ENCODE measurements at regions not wholly inside any gene's neighbourhood (a gene's known extent, or its start where the extent isn't known, plus 50 kb on each side); places are given as distances from the start of the nearest gene placed in this dataset.
"Not testable (repeated sequence)": the region's sequence is repeated elsewhere in the genome, so short reads cannot be mapped to it uniquely, and the experiment has no call there.

DNA sequence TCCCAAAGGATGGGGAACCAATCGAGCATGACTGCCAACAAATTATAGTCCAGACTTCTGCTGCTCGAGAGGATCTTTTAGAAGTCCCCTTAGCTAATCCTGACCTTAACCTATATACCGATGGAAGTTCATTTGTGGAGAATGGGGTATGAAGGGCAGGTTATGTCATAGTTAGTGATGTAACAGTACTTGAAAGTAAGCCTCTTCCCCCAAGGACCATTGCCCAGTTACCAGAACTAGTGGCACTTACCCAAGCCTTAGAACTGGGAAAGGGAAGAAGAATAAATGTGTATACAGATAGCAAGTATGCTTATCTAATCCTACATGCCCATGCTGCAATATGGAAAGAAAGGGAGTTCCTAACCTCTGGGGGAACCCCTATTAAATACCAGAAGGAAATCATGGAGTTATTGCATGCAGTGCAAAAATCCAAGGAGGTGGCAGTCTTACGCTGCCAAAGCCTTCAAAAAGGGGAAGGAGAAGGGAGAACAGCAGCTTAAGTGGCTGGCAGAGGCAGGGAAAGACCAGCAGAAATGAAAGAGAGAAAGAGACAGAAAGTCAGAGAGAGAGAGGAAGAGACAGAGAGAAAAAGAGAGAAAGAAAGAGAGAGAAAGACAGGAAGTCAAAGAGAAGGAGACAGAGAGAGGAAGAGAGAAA lies 224.4 kb upstream of the SLC8A1 start:
- not testable (repeated sequence) for H3K27me3 Mint-ChIP-seq

DNA sequence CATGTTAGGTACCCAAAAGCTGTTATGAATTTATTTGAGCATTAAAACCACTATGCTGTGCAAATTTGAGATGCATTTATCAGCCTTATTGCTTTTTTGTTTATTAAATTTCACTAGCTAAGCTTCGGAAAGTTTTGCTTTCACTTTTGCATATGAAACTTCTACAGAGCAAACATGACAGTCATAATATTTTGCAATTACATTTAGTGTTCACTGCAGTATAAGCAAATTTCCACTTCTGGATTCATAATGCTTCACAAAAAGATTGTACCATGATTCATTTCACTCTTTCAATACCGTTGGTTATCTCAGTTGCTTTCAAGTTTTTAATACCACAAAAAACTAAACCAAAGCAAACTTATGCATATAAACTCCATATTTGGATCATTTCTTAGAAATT lies 228.7 kb upstream of the SLC8A1 start:
- H3K9me3 Mint-ChIP-seq = peaks cover 10% of the 10 kb centered on the region
- intact Hi-C loops (cut with micrococcal nuclease) = no loop called here
- DNase-seq = no peak
- no peak overlapping the region for H3K4me3 Mint-ChIP-seq
- no peaks in the 10 kb centered on the region for H3K36me3 Mint-ChIP-seq (ENCODE audit: low read depth)
- H3K27me3 Mint-ChIP-seq = no peaks in the 10 kb centered on the region
- H3K27ac Mint-ChIP-seq = no peak overlapping the region
- H3K4me1 Mint-ChIP-seq = no peaks in the 10 kb centered on the region

More for the DNA sequence above, 224.4 kb upstream of the SLC8A1 start:
- H3K4me3 Mint-ChIP-seq; H3K4me1 Mint-ChIP-seq; DNase-seq; H3K36me3 Mint-ChIP-seq (ENCODE audit: low read depth); intact Hi-C loops (cut with micrococcal nuclease); H3K27ac Mint-ChIP-seq: not testable (repeated sequence)
- peaks cover 14% of the 10 kb centered on the region for H3K9me3 Mint-ChIP-seq

DNA sequence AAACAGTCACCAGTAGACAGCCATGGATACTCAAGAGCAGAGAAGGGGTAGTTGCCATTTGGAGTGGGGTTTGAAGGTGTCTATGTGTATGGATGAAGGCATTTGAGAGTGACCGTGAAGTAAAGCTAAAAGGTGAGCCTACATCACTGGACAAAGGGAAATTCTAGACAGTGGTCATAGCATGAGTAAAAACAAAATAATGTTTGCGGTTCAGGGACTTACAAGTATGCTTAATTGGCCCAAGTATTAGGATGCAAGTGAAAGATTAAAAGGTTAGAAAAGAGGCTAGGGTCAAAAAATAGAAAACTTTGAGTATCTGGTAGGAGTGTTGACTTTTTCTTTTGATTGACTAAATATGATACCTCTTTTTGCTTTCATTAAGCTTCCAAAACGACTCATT lies 238.1 kb upstream of the SLC8A1 start:
- intact Hi-C loops (cut with micrococcal nuclease) = no loop called here
- Mint-ChIP-seq H3K27ac (no peak overlapping the region), H3K4me3 (no peak overlapping the region), H3K9me3 (no peaks in the 10 kb centered on the region), H3K27me3 (no peaks in the 10 kb centered on the region), H3K36me3 (ENCODE audit: low read depth) (no peaks in the 10 kb centered on the region), H3K4me1 (no peaks in the 10 kb centered on the region)
- no peak for DNase-seq

DNA sequence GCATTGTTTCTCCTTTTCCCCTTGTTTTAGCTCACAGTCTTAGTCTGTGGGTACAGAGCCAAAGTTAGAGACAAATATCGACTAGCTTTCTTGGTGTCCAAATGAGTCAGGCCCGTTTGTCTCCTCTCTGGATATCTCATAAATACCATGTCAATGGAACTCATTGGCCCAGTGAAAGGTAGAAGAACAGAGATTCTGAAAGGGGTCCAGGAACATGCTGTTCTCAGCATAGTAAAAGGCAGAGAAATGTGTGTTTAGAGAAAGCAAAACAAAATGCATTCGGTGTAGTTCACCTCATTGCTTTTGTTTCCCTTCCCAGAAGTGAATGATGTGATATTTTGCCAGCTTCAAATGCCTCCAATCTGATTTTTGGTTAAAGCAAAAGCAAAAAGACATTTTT lies 238.6 kb upstream of the SLC8A1 start:
- intact Hi-C loops (cut with micrococcal nuclease) = no loop called here
- no peak for DNase-seq
- Mint-ChIP-seq H3K9me3 (no peaks in the 10 kb centered on the region), H3K36me3 (ENCODE audit: low read depth) (no peaks in the 10 kb centered on the region), H3K27me3 (no peaks in the 10 kb centered on the region), H3K27ac (no peak overlapping the region), H3K4me1 (no peaks in the 10 kb centered on the region), H3K4me3 (no peak overlapping the region)

DNA sequence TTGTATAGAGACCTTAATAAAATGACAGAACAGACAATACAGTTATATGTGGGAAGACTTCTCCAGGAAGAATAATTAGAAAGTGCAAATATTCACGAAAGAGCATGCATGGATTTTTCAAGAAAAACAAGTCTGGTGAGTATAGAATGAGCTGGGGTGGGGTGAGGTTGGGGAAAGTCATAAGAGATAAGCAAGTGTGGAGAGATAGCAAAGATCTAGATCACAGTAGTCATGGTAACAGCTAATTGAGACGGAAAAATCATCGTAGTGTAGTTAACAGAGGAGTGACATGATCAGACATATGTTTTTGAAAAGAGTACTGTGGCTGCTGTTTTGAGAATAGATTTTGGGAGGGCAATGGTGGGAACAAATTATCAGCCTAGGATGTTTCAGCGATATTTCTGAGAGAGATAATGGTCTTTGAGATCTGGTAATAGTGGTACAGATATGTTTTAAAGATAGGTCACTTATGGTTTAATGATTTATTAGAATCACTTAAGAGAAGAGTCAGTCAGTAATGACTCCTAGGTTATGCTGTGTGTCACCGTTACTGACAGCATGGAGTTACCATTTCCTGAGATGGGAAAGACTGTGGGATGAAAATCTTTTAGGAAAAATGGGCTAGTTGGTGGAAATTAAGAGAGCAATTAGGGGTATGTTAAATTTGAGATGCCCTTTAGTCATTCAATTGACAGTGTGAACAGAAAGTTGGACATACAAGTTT lies 248.5 kb upstream of the SLC8A1 start:
- Mint-ChIP-seq H3K27ac (no peak overlapping the region), H3K4me3 (no peak overlapping the region), H3K9me3 (no peaks in the 10 kb centered on the region), H3K4me1 (no peaks in the 10 kb centered on the region), H3K36me3 (ENCODE audit: low read depth) (no peaks in the 10 kb centered on the region), H3K27me3 (no peaks in the 10 kb centered on the region)
- DNase-seq = no peak
- intact Hi-C loops (cut with micrococcal nuclease) = no loop called here

DNA sequence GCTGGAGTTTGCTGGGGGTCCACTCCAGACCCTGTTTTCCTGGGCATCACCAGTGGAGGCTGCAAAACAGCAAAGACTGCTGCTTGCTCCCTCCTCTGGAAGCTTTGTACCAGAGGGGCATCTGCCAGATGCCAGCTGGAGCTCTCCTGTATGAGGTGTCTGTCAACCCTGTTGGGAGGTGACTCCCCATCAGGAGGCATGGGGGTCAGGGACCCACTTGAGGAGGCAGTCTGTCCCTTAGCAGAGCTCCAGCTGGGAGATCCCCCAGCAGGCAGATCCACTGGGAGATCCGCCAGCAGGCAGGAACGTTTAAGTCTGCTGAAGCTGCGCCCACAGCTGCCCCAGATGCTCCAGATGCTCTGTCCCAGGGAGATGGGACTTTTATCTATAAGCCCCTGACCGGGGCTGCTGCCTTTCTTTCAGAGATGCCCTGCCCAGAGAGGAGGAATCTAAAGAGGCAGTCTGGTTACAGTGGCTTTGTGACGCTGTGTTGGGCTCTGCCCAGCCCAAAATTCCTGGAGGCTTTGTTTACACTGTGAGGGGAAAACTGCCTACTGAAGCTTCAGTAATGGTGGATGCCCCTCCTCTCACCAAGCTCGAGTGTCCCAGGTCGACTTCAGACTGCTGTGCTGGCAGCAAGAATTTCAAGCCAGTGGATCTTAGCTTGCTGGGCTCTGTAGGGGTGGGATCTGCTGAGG lies 260.5 kb upstream of the SLC8A1 start:
- H3K4me1 Mint-ChIP-seq; H3K36me3 Mint-ChIP-seq (ENCODE audit: low read depth); H3K27me3 Mint-ChIP-seq; H3K4me3 Mint-ChIP-seq; H3K27ac Mint-ChIP-seq; DNase-seq; H3K9me3 Mint-ChIP-seq; intact Hi-C loops (cut with micrococcal nuclease): not testable (repeated sequence)

DNA sequence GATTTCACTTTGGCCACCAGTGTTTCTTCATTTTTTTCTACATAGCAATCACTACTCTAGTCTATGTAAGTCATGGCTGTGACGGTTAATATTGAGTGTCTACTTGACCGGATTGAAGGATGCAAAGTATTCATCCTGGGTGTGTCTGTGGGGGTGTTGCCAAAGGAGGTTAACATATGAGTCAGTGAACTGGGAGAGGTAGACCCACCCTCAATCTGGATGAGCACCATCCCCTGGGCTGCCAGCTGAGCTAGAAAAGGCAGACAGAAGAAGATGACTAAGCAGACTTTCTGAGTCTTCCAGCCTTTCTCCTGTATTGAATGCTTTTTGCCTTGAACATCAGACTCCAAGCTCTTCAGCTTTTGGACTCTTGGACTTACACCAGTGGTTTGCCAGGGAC lies 265.0 kb upstream of the SLC8A1 start:
- Mint-ChIP-seq H3K36me3 (ENCODE audit: low read depth) (no peaks in the 10 kb centered on the region), H3K4me1 (no peaks in the 10 kb centered on the region), H3K9me3 (no peaks in the 10 kb centered on the region), H3K4me3 (no peak overlapping the region), H3K27ac (no peak overlapping the region), H3K27me3 (no peaks in the 10 kb centered on the region)
- intact Hi-C loops (cut with micrococcal nuclease) = no loop called here
- DNase-seq = no peak

DNA sequence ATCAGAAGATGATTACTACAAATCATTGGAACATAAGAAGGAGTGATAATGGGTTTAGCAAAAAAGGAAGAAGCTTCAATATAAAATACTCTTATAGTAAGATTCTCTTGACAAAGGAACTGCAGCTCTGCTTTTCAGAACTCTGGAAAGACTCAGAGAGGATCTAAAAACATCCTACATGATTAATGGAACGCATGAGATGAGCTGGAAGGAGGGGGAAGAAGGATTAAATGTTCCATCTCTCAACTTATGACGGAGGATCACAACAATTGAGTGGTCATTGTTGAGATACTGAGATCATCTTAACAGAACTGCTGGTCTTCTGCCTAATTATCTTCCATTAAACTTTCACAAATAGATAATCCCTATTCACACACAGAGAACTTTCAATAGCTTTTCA lies 267.5 kb upstream of the SLC8A1 start:
- no peak for DNase-seq
- intact Hi-C loops (cut with micrococcal nuclease) = no loop called here
- H3K4me3 Mint-ChIP-seq = no peak overlapping the region
- H3K4me1 Mint-ChIP-seq = no peaks in the 10 kb centered on the region
- no peaks in the 10 kb centered on the region for H3K36me3 Mint-ChIP-seq (ENCODE audit: low read depth)
- no peak overlapping the region for H3K27ac Mint-ChIP-seq
- no peaks in the 10 kb centered on the region for H3K27me3 Mint-ChIP-seq
- no peaks in the 10 kb centered on the region for H3K9me3 Mint-ChIP-seq

DNA sequence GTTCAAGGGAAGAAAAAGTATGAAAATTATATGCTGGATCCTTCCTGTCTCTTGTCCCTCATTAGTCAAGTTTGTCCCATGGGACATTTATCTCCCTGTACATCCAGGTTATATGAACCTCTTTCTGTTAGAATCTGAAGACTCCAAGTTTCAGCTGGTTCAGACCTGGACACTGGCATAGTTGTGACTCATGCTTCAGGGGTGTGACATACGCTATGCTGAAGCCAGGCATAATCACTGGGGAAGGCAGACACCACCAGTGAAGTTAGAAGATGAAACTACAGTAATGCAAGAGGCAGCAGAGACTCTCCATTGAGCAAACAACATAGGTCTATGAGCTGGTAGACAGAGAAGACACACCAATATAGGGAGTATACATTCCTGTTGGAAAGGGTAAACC lies 269.7 kb upstream of the SLC8A1 start:
- H3K4me3 Mint-ChIP-seq = no peak overlapping the region
- H3K27me3 Mint-ChIP-seq = no peaks in the 10 kb centered on the region
- H3K4me1 Mint-ChIP-seq = no peaks in the 10 kb centered on the region
- H3K27ac Mint-ChIP-seq = no peak overlapping the region
- no peak for DNase-seq
- no peaks in the 10 kb centered on the region for H3K36me3 Mint-ChIP-seq (ENCODE audit: low read depth)
- intact Hi-C loops (cut with micrococcal nuclease) = no loop called here
- no peaks in the 10 kb centered on the region for H3K9me3 Mint-ChIP-seq

DNA sequence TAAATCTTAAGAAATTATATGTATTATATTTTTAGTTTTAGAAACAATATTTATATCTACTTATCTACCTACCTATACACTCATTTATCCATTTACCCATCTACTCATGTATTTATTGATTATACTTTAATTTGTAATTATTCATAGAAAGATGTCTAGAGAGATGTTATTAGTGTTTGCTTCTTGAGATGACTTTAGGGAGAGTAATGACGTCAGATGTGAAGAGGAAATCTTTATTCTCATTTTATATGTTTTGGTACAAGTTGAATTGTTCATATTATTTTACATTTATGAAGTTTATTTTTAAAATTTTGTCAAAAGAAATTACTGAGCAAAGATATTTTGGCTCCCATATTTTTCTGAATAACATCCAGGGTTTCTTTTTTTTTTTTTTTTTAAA lies 271.3 kb upstream of the SLC8A1 start:
- intact Hi-C loops (cut with micrococcal nuclease) = no loop called here
- Mint-ChIP-seq H3K27ac (no peak overlapping the region), H3K9me3 (no peaks in the 10 kb centered on the region), H3K4me3 (no peak overlapping the region), H3K27me3 (no peaks in the 10 kb centered on the region), H3K4me1 (no peaks in the 10 kb centered on the region), H3K36me3 (ENCODE audit: low read depth) (no peaks in the 10 kb centered on the region)
- no peak for DNase-seq

DNA sequence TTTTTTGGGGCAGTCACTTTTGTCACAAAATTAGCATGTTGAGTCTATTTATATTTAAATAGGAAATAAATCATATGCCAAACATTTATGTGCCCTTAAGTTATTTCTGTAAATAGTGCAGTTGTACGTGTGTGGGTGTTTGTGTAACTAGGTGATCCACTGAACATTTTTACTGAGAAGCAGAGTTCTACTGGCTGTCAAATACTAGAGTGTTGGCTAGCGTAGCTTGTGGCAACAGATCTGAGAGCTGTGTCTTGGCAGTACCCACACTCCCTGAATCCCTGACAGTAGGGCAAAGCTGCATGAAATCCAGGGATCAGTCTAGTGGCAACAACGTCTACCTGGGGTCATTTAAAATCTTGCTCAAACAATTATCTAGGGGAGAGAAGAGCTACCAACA lies 273.1 kb upstream of the SLC8A1 start:
- DNase-seq = no peak
- intact Hi-C loops (cut with micrococcal nuclease) = no loop called here
- no peak overlapping the region for H3K4me3 Mint-ChIP-seq
- H3K9me3 Mint-ChIP-seq = no peaks in the 10 kb centered on the region
- no peaks in the 10 kb centered on the region for H3K4me1 Mint-ChIP-seq
- H3K36me3 Mint-ChIP-seq (ENCODE audit: low read depth) = no peaks in the 10 kb centered on the region
- no peak overlapping the region for H3K27ac Mint-ChIP-seq
- H3K27me3 Mint-ChIP-seq = no peaks in the 10 kb centered on the region

DNA sequence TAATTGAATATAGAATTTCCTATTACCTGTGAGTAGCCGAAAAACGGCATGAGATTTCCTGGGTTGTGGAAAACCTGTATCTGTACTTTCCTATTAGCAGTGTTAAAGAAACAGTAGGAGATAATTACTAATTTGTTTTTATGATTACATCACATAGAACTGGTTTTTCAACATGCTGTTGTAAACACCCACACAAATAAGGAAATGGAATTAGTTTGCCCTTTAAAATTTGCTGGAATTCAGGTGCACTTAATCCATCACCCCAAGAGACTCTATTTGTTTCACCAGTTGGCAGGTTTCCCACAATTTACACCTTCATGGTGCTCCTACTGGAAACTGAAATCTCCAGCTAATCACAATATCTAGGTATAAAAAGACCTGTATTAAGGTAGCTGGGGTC lies 274.1 kb upstream of the SLC8A1 start:
- H3K9me3 Mint-ChIP-seq = no peaks in the 10 kb centered on the region
- H3K27ac Mint-ChIP-seq = no peak overlapping the region
- no peaks in the 10 kb centered on the region for H3K4me1 Mint-ChIP-seq
- DNase-seq = no peak
- no peak overlapping the region for H3K4me3 Mint-ChIP-seq
- no peaks in the 10 kb centered on the region for H3K27me3 Mint-ChIP-seq
- intact Hi-C loops (cut with micrococcal nuclease) = no loop called here
- H3K36me3 Mint-ChIP-seq (ENCODE audit: low read depth) = no peaks in the 10 kb centered on the region

DNA sequence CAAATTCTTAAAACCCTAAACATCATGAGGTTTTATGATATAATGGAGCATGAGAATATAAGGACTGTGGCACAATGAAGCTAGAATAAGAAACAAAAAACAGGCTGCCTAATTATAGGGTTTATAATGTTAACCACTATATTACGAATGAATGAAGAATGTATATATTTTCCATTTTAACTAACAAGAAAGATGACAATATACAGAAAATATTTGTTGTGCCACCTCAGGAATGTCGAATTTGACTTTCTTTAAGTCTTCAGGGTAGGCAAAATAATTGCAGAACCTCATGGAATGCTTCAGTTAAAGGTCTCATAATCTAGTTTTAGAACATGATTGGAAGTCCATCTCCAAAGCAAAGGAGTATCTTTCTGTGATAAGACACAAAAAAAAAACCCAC lies 282.9 kb upstream of the SLC8A1 start:
- H3K27ac Mint-ChIP-seq = no peak overlapping the region
- no peak for DNase-seq
- no peaks in the 10 kb centered on the region for H3K9me3 Mint-ChIP-seq
- intact Hi-C loops (cut with micrococcal nuclease) = no loop called here
- H3K4me3 Mint-ChIP-seq = no peak overlapping the region
- no peaks in the 10 kb centered on the region for H3K4me1 Mint-ChIP-seq
- no peaks in the 10 kb centered on the region for H3K27me3 Mint-ChIP-seq
- H3K36me3 Mint-ChIP-seq (ENCODE audit: low read depth) = no peaks in the 10 kb centered on the region

DNA sequence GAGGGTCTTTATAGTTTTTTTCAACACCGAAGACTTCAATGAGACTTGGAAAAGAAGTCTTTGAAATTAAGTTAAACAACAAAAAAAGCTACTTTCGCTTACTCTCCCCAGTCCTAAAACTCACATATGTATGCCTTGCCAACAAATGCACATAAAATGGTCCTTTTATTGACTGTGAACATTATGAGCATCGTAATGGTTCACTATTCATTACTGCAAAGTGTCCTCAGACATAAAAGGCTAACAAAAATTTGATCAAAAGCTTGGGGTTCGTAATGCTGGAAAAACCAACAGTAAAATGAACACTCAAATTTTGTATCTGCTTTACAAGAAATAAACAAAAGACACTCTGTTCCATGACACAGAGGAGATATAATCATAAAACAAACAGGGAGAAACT lies 285.3 kb upstream of the SLC8A1 start:
- no peaks in the 10 kb centered on the region for H3K27me3 Mint-ChIP-seq
- no peak for DNase-seq
- no peaks in the 10 kb centered on the region for H3K36me3 Mint-ChIP-seq (ENCODE audit: low read depth)
- H3K9me3 Mint-ChIP-seq = no peaks in the 10 kb centered on the region
- no peak overlapping the region for H3K4me3 Mint-ChIP-seq
- no peak overlapping the region for H3K27ac Mint-ChIP-seq
- no peaks in the 10 kb centered on the region for H3K4me1 Mint-ChIP-seq
- intact Hi-C loops (cut with micrococcal nuclease) = no loop called here

All from activated CD4-positive, alpha-beta T cell treated with anti-CD3 and anti-CD28 coated beads, Interleukin-2, amount 10 ng/mL, durations not matched to agents 24 days and 14 days (primary cell).